Vagina (tissue), 2 donors: ENCODE measurements at regions not wholly inside any gene's neighbourhood (a gene's known extent, or its start where the extent isn't known, plus 50 kb on each side); places are given as distances from the start of the nearest gene placed in this dataset.

Experiments used
- CTCF ChIP-seq, 3 experiments: fragments of 450-650 bp in 2 of 3; fragments of 200-600 bp in 1 of 3; sonication (generic) in 1 of 3; IDR thresholded peaks; one replicate each; pipeline ENCODE4 v1.5.1; 2017 to 2019; ENCODE audit warnings: antibody characterized with exemption in 3 of 3, mild to moderate bottlenecking in 2 of 3, moderate library complexity in 2 of 3
- POLR2A ChIP-seq, 2 donors: fragments of 450-650 bp; IDR thresholded peaks; one replicate each; pipeline ENCODE4 v1.6.1; 2017; ENCODE audit warnings: antibody characterized with exemption in 2 of 2, mild to moderate bottlenecking in 2 of 2, moderate library complexity in 2 of 2

- TF ChIP-seq CTCF (IDR thresholded peaks at IDR 0.05) (no peak), POLR2A (IDR thresholded peaks at IDR 0.05) (no peak)
Observed at GRCh38 chr17:34172390-34172918, 82.6 kb upstream of the CCL2 start.
